ENCODE measurements at regions not wholly inside any gene's neighbourhood (a gene's known extent, or its start where the extent isn't known, plus 50 kb on each side); places are given as distances from the start of the nearest gene placed in this dataset.

- TF ChIP-seq CTCF (IDR thresholded peaks at IDR 0.05) (no peak), POLR2A (IDR thresholded peaks at IDR 0.05) (no peak), EP300 (IDR thresholded peaks at IDR 0.05) (no peak)
Measured at GRCh38 chr18:40094441-40094840, 1860.6 kb upstream of the PIK3C3 start.

Measured in ovary (tissue), 3 donors.